ENCODE measurements at regions not wholly inside any gene's neighbourhood (a gene's known extent, or its start where the extent isn't known, plus 50 kb on each side); places are given as distances from the start of the nearest gene placed in this dataset.
"Not testable (repeated sequence)": the region's sequence is repeated elsewhere in the genome, so short reads cannot be mapped to it uniquely, and the experiment has no call there.

DNA sequence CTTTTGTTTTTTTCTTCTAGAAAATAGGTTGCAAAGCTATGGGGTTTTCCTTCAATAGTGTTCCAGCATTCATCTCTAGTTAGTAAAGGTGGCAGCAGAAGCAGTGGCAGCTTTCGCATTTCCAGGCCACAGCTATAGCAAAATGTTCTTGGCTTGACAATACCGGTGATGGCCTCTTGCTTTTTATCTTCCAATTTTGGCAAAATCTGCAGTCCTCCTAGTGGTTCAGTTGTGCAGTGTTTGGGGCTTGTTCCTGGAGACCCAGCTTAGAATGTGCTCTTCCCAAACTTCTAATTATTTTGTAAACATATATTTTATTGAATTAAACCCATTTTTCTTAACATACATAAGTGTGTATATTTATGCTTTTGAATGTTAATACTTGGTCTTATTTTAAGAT lies 370.6 kb upstream of the MAN1A1 start:
- DNase-seq (ENCODE audit: low read depth), result no peak

DNA sequence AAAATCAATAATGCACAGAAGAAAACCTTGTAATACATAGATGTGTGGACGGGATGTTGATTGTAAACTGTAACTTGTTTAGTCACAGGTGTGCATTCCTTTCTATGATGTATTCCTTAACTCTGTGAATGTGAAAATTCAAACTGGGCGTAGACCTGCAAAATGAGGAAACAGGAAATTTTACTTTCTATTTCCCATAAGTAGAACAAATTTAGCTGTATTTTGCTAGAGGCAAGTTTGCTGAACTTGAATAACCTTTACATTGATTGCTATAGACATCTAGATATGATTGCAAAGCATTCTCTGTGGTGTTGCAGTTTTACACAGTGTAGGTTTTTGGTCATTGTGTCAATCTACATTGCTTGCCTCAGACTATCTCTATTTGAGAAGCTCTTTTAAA lies 368.4 kb upstream of the MAN1A1 start:
- DNase-seq (ENCODE audit: low read depth), result no peak

DNA sequence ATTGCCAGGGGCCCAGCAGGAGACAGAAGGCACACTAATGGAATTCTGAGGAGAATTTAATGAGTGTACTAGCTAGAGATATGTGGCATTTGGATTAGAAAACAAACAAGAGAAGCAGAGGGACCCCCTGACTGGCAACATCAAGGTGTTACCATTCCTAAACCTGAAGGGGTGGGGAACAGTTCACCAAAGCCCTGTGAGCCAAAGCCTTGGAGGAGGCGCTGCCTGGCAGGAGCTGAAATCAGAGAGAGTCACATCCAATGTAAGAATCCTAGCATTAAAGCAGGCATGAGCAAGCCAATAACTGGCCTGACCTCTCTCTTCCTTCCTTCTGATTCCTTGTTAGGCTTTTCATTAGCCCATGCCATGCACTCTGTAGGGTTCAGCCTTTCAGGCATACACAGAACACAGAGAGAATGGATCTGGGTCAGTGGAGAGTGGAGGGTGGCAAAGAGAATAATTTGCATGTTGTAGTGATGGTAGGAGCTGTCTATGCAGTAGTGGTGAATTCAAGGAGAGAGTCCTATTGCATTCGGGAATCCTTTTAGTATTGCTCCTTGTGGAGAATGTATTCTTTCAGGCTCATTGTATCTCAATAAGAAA lies 367.2 kb upstream of the MAN1A1 start:
- no peak for DNase-seq (ENCODE audit: low read depth)

DNA sequence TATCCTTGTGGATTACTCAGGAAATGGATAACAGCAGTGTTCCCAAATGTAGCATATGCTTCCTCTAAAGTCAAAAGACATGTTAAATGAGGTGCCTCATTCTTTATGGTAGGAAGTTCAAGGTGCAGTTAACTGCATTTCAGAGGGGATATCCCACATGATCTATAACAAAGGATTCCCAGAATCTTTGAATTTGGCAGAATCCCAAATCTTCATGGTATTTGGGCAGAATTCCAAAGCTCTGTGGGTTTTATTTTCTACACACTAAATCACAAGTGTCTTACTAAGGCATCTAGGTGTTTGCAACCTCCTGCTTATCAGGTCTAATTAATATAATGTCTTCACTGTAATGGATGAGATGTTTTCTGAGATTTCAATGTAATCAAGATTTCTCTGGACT lies 364.3 kb upstream of the MAN1A1 start:
- DNase-seq (ENCODE audit: low read depth), result no peak

DNA sequence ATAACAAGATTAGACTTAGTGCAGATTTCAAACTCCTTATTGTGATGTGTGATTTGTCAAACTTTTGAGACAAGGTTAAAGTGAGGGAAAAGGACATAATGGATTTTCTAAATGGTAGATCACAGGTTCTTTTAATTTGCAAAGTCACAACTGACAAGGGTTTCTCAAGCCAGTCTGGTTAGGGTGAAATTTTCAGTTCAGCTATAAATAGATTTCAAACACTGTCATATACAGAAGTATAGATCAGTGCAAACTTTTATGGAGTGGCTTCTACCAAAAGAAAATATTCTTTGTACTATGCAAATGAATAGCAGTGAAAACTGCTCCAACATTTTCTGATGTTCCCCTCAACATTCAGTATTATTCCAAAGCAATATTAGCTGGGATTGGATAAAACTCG lies 337.1 kb upstream of the MAN1A1 start:
- no peak for DNase-seq (ENCODE audit: low read depth)

DNA sequence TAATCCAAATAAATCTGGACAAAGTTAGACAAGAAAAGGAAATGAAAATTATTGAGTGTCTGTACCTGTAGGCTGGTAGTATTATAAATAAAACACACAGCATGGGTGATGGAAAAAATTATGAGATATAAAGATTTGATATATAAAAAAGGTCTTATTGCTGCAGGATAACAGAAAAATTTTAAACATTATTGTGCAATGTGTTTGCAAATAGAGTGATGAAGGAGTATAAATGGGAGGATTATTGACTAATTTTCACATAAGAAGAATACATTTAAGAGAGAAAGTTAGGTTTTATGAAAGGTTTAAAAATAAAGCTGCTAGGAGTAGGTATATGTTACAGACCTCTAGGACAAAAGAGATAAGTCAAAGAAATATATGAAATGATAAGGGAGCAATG lies 336.7 kb upstream of the MAN1A1 start:
- no peak for DNase-seq (ENCODE audit: low read depth)

DNA sequence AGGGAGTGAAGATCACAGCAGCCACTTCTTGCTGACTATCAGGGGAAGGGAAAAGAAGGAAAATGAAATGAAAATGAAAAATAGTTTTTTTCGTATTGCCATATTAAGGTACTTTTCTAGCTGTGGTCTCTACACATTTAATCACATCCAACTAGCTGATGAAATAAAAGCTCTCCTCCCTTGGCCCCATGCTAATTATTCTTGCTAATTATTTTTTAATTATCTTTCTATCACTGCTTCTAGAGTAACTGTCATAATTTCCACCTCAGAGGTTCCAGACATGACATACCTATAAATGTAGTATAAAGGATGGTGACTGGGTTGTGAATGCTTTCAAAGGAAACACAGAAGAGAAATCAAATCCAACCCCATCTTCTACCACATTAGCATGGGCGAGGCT lies 334.1 kb upstream of the MAN1A1 start:
- DNase-seq (ENCODE audit: low read depth), result no peak

DNA sequence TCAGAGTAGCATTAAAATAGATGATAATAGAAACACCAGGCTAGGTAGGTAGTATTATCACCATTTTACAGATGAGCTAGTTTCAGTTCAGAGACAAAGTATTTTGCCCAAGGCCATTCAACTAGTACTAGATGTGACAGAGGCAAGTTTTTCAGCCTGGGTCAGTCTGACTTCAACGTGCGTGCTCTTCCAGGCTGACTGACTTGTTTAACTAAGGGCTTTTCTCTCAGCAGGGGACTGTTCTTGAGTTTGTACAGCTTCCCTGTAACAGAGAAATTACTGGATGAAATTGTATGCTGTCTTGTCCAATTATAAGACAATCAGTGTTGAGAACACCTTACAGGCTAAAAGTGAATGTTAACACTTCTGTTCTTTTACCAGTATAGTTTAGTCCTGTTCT lies 333.5 kb upstream of the MAN1A1 start:
- DNase-seq (ENCODE audit: low read depth), result no peak

DNA sequence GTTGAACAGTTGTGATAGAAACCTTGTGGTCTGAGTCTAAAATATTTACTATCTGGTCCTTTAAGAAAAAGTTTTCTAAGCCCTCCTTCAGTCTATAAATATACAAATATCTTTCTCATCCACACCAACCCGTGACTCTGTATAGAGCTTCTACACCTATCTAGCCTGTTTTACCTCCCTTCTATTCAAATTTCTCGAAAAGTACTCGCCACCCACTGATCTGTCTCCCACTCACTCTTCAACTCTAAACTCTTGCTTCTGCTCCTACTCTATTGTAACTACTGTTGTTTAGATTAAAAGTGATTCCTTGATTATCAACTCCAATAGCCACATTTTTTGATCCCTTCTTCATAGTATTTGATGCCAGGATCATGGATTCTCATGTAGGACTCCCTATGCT lies 329.4 kb upstream of the MAN1A1 start:
- no peak for DNase-seq (ENCODE audit: low read depth)

DNA sequence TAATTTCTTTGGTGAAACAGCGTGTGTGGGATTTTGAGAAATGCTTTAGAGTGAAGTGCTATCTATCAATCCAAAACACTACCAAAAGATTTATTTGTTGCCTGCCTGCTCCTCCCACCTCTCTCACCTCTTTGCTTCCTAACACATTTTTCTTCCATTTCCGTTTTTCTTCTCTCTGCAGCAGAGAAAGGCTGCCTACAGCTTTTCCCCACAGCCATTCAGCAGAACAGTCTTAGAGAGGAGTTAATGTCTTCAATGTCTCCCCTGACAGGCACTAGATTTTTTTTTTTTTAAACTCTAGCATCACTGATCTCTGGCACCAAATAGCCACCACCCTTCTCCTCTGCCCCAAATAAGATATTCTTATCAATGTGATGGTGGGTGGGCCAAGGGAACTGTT lies 327.8 kb upstream of the MAN1A1 start:
- DNase-seq (ENCODE audit: low read depth), result no peak

DNA sequence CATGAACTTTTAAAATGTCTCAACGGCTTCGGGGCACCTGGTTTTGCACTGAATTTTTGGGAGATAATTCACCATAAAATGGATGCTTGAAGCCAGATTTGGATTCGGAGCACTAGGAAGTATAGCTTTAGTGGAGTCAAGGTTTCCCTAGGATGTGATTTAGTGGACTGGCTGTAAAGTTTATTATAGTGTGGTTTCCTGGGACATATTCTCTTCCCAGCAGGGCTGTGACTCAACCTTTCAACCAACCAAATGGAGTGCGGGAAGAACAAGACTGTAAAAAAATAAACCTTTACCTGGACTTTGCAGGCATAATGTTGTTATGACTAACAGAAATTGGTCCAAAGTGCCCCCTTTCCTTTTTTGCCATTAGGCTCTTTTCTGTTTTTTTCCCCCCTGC lies 327.4 kb upstream of the MAN1A1 start:
- no peak for DNase-seq (ENCODE audit: low read depth)

DNA sequence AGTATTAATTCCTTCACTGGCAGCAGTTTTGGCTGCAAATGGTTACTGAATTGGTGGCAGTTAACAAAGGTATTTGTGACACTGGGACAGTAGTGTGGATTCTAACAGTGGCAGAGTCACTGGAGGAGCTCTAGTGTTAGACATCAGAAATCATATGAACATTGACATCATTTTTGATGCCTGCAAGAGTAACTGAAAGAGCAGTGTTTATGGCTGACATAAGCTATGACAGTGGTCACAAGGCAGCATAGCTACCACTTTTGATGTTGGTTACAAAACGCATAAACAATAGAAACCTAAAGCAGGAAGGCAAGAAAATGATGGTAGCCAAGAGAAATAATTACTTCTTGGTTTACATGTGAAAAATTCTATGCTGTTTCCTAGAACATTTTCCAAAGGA lies 326.7 kb upstream of the MAN1A1 start:
- DNase-seq (ENCODE audit: low read depth), result no peak

DNA sequence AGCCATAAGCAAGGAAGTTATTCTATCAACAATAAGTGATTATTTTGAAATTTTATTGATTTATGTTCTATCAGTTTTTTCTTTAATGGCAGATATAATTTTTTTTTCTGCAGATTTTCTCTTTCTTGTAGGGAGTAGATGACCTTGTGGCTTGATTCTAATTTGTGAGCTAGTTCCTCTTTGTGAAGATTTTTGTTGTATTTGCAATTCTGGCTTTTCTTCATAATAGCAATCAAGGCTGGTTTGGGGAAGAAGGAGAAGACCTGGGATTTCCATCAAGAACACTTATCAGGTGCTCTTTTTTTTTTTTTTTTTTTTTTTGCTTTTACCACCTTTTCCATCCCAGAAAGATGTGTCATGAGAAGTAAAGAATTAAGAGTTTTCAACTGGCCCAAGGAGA lies 324.2 kb upstream of the MAN1A1 start:
- no peak for DNase-seq (ENCODE audit: low read depth)

DNA sequence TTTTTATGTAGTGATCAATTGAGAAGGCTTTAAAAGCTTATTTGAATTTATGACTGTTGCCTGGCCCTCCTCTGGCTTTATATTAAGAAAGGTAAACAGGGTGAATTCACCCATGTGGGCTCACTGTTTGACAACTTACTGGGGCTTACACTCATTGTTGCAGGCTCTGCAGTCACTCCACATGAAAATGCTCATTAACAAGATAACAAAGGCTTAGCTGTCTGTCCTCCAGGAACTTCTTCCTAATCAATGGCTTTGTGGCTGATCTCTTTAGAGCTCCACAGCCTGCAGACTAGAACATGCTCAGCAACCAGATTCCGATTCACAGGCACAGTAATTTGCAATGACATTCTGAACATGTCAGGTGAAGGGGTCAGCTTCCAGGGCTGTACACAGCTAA lies 323.2 kb upstream of the MAN1A1 start:
- DNase-seq (ENCODE audit: low read depth), result no peak

DNA sequence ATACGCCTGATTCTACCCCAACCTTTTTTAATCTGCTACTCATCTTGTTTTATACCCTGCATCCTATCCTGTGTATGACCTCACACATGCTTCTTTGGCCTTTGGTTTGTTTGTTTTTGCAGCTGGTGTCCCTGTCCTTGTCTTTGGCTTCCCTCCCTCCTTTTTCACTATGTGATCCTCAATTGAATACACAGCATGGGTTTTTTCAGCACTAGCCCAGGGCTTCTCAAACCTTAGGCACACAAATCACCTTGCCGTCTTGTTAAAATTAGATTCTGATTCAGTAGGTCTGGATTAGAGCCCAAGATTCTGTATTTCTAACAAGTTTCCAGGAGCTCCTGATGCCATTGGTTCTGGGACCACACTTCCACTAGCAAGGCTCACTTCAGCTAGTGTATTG lies 321.5 kb upstream of the MAN1A1 start:
- DNase-seq (ENCODE audit: low read depth), result no peak

DNA sequence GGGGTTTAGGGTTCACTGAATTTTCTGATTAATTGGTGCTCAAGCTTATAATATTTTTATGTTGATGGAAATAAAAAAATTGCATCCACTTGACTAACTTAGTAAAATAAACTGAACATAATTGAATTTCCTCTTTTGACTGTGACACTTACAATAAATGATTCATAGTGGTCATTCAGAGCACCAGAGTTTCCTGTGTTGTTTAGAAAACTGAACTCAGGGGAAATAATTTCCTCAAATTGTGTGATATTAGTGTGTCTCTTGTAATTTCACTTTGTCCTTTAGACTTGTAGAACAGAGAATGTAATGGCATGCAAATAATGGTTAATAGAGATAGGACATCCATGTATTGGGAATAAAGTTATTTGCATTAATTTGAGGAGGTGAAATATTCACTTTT lies 319.7 kb upstream of the MAN1A1 start:
- no peak for DNase-seq (ENCODE audit: low read depth)

DNA sequence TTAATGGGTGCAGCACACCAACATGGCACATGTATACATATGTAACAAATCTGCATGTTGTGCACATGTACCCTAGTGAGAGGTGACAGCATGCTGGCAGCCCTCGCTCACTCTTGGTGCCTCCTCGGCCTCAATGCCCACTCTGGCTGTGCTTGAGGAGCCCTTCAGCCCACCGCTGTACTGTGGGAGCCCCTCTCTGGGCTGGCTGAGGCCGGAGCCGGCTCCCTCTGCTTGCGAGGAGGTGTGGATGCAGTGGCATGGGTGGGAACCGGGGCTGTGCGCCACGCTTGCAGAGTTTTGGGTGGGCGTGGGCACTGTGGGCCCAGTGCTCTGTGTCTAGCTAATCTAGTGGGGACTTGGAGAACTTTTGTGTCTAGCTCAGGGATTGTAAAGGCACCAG lies 315.9 kb upstream of the MAN1A1 start:
- DNase-seq (ENCODE audit: low read depth), result not testable (repeated sequence)

DNA sequence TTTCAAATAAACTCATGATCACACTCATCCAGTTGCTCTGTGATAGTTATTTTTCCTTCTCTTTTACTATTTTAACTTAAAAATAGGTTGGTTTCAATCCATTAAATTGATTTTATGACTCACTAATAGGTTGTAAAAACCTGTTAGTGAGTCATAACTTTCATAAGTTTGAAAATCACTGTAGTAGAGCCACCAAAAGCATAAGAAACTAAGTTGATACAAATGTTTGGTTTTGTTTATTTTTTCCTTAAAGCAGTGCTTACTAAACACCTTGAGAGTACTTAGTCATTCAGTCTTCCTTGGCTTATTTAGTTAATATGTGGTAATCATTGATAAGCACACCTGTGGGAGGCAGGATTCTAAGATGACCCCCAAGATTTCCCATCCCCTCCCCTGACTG lies 312.1 kb upstream of the MAN1A1 start:
- DNase-seq (ENCODE audit: low read depth), result no peak

DNA sequence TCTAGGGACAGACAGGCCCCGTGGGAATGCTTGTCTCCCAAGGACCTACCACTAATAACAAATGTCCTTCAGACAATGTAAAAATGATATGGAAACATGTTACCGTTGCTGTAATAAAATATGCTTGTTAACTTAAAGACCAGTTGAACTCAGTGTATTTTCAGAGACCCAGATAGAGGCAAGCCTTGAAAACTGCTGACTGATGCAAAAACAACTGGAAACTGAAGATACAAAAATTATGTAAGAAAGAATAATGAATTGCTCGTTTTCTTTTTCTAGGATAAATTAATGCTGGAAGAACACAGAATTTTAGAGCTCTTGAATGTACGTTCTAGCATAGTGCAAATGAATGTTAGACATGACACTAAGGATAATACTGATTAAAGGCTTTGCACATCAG lies 311.5 kb upstream of the MAN1A1 start:
- DNase-seq (ENCODE audit: low read depth), result no peak

DNA sequence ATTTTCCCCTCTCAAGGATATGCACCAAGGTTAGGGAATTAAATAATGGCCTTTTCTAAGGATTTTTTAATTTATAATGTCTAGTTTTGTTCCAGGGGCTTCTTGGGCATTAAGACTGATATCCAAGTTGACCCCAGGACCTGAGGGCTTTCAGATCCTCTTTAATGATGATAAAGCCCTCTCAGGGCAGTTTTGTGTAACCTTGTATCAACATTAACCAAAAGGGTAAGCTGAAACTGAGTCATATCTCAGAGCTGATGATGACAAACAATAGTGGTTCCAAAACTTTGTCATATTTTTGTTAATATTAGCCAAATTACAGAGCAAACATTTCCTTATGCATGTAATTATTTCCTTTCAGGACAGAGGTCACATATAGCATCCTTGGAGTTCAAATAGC lies 309.4 kb upstream of the MAN1A1 start:
- DNase-seq (ENCODE audit: low read depth), result no peak

DNA sequence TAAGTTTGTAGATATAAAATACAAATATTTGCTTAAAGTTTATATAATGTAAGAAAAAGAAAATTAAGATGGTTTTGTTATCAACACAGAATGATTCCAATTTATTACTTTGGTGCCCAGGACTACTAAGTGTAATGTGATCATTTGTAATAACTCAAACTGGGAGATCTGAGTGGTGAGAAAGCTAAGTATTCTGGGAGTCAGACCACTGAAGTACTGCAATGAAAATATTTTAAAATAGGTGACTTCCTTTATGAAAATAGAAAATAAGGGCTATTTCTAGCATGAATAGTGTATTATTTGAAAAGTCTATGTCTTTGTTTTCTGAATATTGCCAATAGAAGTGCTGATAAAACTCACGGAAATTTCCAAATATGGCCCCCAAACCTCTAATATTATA lies 305.6 kb upstream of the MAN1A1 start:
- DNase-seq (ENCODE audit: low read depth), result no peak

DNA sequence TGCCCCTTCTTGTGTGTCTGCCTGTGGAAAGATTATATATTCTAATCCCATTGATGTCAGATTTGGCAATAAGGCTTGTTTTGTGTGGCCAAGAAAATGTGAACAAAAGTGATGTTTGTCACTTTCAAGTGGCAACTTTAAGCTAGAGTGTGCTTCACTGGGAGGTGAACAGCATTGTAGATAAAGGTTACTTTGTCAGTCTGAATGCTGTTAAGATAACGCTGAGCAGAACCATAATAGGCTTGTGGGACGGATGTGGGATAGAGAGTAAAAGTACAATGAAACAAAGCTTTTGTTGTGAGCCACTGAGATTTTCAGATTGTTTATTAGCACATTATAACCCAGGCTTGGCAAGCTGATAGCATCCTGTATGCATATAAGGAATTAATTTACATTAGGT lies 303.8 kb upstream of the MAN1A1 start:
- DNase-seq (ENCODE audit: low read depth), result no peak

DNA sequence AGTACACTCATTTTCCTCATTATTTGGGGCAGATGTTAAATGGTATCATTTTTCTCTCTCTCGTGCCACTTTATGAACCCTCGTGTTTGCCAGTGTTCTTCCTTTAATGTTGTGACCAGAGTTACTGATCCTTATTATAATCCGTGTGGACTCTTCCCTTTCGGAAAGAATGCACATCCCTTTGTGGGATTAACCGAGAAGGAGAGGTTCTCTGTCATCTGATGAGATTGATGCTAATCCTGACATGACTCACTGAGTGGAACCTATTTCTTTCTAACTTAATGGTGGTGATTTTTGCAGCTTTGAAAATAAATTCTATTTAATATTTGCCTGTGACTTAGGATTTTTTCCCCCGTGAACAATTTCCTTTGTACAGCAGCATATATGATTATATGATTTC lies 300.0 kb upstream of the MAN1A1 start:
- DNase-seq (ENCODE audit: low read depth), result no peak

DNA sequence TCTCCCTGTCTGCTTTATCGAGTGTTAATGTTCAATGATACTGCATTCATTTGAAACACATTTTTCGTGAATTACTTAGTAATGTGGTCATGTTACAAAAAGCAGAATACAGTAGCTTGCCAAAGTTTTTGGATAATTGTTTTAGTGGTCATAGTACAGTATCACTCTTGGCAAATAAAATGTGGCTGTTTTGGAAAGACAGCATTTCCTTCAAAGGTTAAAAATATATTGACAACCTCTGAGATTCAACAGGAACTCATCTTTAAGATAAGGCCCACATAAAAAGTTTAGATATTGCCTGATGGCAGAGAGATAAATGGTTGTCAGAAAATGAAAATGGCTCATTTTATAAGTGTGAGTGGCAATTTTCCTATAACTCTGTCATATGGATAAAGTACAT lies 297.7 kb upstream of the MAN1A1 start:
- no peak for DNase-seq (ENCODE audit: low read depth)

DNA sequence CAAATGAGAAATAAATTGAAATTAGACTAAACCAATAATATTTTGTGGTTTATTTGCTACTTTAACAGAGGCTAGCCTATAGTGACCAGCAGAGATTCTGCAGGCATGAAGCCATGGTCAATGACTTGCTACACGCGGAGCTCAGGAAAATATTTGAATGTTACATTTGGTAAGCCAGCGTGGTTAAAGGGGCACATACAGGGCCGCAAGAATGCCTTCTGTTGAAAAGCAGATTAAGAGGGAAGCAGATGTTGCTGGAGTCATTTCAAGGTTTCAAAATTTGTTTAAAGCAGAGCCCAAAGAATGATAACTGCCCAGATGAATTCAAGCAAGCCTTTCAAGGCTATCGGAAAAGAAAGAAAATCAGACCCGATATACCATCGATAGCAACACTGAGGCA lies 294.3 kb upstream of the MAN1A1 start:
- no peak for DNase-seq (ENCODE audit: low read depth)

Measured in activated T-helper 1 cell treated with Interleukin-2 at 50 U/mL for 16 hours (primary cell).